ENCODE measurements at regions not wholly inside any gene's neighbourhood (a gene's known extent, or its start where the extent isn't known, plus 50 kb on each side); places are given as distances from the start of the nearest gene placed in this dataset.

- H3K27ac ChIP-seq, result no peak overlapping the region
- no peak overlapping the region for H3K4me3 ChIP-seq (IDR thresholded peaks at IDR 0.05; ENCODE audit: insufficient read depth, low read depth, low read length)
- no peaks in the 10 kb centered on the region for H3K79me2 ChIP-seq (ENCODE audit: insufficient read depth, low read depth)
- no peak overlapping the region for H3K9ac ChIP-seq
- TF ChIP-seq CTCF (conservative IDR thresholded peaks at IDR 0.05; ENCODE audit: low read depth, low read length), result no peak
- H3K4me1 ChIP-seq (ENCODE audit: low read depth, poor library complexity, severe bottlenecking), result no peaks in the 10 kb centered on the region
- H4K20me1 ChIP-seq (ENCODE audit: insufficient read depth), result no peaks in the 10 kb centered on the region
- no peak overlapping the region for H2AFZ ChIP-seq (ENCODE audit: low read depth)
- no peak overlapping the region for H3K4me2 ChIP-seq
- H3K36me3 ChIP-seq (ENCODE audit: insufficient read depth), result no peaks in the 10 kb centered on the region
- H3K27me3 ChIP-seq (ENCODE audit: insufficient read depth, low read depth), result no peaks in the 10 kb centered on the region
Observed at GRCh38 chr5:3051400-3051799, 299.9 kb upstream of the IRX2 start.

- H3K4me3 ChIP-seq (IDR thresholded peaks at IDR 0.05; ENCODE audit: insufficient read depth, low read depth, low read length), result no peak overlapping the region
Observed at GRCh38 chr5:3050863-3051262, 299.4 kb upstream of the IRX2 start.

GRCh38 chr5:3049261-3049660 lies 297.8 kb upstream of the IRX2 start:
- Histone ChIP-seq H4K20me1 (ENCODE audit: insufficient read depth) (no peaks in the 10 kb centered on the region), H3K9ac (no peak overlapping the region), H3K4me3 (IDR thresholded peaks at IDR 0.05; ENCODE audit: insufficient read depth, low read depth, low read length) (no peak overlapping the region), H3K27ac (no peak overlapping the region), H2AFZ (ENCODE audit: low read depth) (no peak overlapping the region), H3K27me3 (ENCODE audit: insufficient read depth, low read depth) (no peaks in the 10 kb centered on the region), H3K4me1 (ENCODE audit: low read depth, poor library complexity, severe bottlenecking) (no peaks in the 10 kb centered on the region), H3K4me2 (no peak overlapping the region), H3K79me2 (ENCODE audit: insufficient read depth, low read depth) (no peaks in the 10 kb centered on the region), H3K36me3 (ENCODE audit: insufficient read depth) (no peaks in the 10 kb centered on the region)
- no peak for TF ChIP-seq CTCF (conservative IDR thresholded peaks at IDR 0.05; ENCODE audit: low read depth, low read length)

More at GRCh38 chr5:3050863-3051262, 299.4 kb upstream of the IRX2 start:
- Histone ChIP-seq H3K9ac (no peak overlapping the region), H3K4me2 (no peak overlapping the region), H3K4me1 (ENCODE audit: low read depth, poor library complexity, severe bottlenecking) (no peaks in the 10 kb centered on the region), H2AFZ (ENCODE audit: low read depth) (no peak overlapping the region), H3K79me2 (ENCODE audit: insufficient read depth, low read depth) (no peaks in the 10 kb centered on the region), H3K36me3 (ENCODE audit: insufficient read depth) (no peaks in the 10 kb centered on the region), H3K27me3 (ENCODE audit: insufficient read depth, low read depth) (no peaks in the 10 kb centered on the region), H4K20me1 (ENCODE audit: insufficient read depth) (no peaks in the 10 kb centered on the region), H3K27ac (no peak overlapping the region)
- no peak for TF ChIP-seq CTCF (conservative IDR thresholded peaks at IDR 0.05; ENCODE audit: low read depth, low read length)

GRCh38 chr5:3047212-3047774 lies 295.8 kb upstream of the IRX2 start:
- H3K4me3 ChIP-seq (IDR thresholded peaks at IDR 0.05; ENCODE audit: insufficient read depth, low read depth, low read length), result no peak overlapping the region
- H4K20me1 ChIP-seq (ENCODE audit: insufficient read depth), result no peaks in the 10 kb centered on the region
- H3K27me3 ChIP-seq (ENCODE audit: insufficient read depth, low read depth), result no peaks in the 10 kb centered on the region
- H3K9ac ChIP-seq, result no peak overlapping the region
- H3K27ac ChIP-seq, result no peak overlapping the region
- H2AFZ ChIP-seq (ENCODE audit: low read depth), result no peak overlapping the region
- H3K4me2 ChIP-seq, result no peak overlapping the region
- TF ChIP-seq CTCF (conservative IDR thresholded peaks at IDR 0.05; ENCODE audit: low read depth, low read length), result no peak
- no peaks in the 10 kb centered on the region for H3K36me3 ChIP-seq (ENCODE audit: insufficient read depth)
- H3K4me1 ChIP-seq (ENCODE audit: low read depth, poor library complexity, severe bottlenecking), result no peaks in the 10 kb centered on the region
- no peaks in the 10 kb centered on the region for H3K79me2 ChIP-seq (ENCODE audit: insufficient read depth, low read depth)

All from KMS-11 (cell line).